Keratinocyte (primary cell): ENCODE measurements at regions not wholly inside any gene's neighbourhood (a gene's known extent, or its start where the extent isn't known, plus 50 kb on each side); places are given as distances from the start of the nearest gene placed in this dataset.

Experiments
- CTCF ChIP-seq, 3 experiments: IDR thresholded peaks in 1 of 3; conservative IDR thresholded peaks in 1 of 3; optimal IDR thresholded peaks in 1 of 3; 2 replicates in 2 of 3; 3 replicates in 1 of 3; pipeline versions ENCODE3 to v1.5.1; 2011; ENCODE audit warnings: low read length in 3 of 3, mild to moderate bottlenecking in 3 of 3, moderate library complexity in 2 of 3, control low read depth in 1 of 3, inconsistent platforms in 1 of 3; ENCODE audit not compliant: insufficient read depth in 2 of 3; ENCODE audit errors: extremely low read depth in 1 of 3
- EZH2 ChIP-seq: IDR thresholded peaks from one replicate; pipeline ENCODE4 v1.6.1; 2012; ENCODE audit warnings: inconsistent platforms, mild to moderate bottlenecking, low read length, moderate library complexity

- TF ChIP-seq CTCF (optimal IDR thresholded peaks at IDR 0.05 in 1 of 3, IDR thresholded peaks at IDR 0.05 in 1 of 3, conservative IDR thresholded peaks at IDR 0.05 in 1 of 3; ENCODE audit: extremely low read depth in 1 of 3, insufficient read depth in 2 of 3, low read length in 3 of 3): no peak
- no peak for TF ChIP-seq EZH2
Observed at GRCh38 chr7:156429514-156429913, 211.1 kb upstream of the RNF32 start.
